HCEC 1CT (cell line): ENCODE measurements at regions not wholly inside any gene's neighbourhood (a gene's known extent, or its start where the extent isn't known, plus 50 kb on each side); places are given as distances from the start of the nearest gene placed in this dataset.
"Not testable (repeated sequence)": the region's sequence is repeated elsewhere in the genome, so short reads cannot be mapped to it uniquely, and the experiment has no call there.

ENCODE experiments used
- DNase-seq: peaks from one replicate; pipeline ENCODE4 v3.0.0-alpha.2; 2017

- no peak for DNase-seq
These were observed 207.3 kb upstream of the MAGEB2 start for GRCh38 chrX:30008031-30008430.

DNA sequence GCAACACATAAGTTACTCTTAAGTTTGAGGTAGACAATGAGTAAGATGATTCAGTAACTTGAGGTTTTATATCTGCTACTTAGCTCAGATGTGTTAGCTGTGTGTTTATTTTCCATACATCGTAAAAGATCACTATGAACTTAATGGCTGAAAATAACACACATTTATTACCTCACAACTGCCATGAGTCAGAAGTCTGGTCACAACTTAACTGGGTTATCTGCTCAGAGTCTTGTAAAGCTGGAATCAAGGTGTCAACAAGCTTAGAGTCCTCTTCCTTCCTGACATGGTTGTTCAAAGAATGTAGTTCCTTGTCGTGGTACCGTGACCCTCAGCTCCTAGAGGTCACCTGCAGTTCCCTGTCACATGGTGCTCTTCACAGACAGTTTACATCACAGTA is 204.9 kb upstream of the MAGEB2 start:
- DNase-seq = no peak

DNA sequence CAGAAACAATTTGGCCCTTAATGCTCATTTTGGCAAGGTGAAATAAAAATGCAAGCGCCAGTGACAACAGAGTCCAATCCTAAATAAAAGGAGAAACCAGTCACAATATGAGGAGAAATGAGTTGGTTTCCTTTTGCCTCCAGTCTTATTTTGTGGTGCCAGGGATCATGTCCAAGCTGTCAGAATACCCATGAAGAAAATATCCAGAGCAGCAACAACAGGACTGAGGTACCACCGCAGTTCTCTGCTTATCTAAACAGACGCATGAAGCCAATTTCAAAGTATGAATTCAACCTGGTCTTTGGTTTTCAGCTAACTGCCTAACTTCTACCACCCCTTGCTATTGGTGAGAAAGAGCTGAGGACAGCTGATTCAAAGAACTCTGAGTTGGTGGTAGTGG is 199.9 kb upstream of the MAGEB2 start:
- DNase-seq = no peak

DNA sequence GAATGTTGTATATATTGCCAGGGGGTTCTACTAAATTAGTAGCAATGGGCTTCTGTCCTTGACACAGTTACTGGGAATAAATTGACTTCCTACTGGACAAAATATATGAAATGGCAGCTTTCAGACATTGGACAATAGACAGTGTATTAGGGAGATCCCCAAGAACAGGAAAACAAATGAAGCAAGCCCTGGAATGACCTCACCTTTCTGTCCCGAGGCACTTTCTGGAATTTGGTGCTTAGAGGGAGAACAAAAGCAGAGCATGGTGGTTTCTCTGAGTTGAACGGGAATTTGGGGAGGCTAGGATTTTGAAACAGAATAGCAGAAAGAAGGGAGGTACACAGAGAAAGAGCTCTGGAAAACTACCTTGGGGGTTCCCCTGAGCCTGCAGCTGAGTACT is 187.7 kb upstream of the MAGEB2 start:
- no peak for DNase-seq

- not testable (repeated sequence) for DNase-seq
These were observed 179.0 kb upstream of the MAGEB2 start for GRCh38 chrX:30036406-30036805.

DNA sequence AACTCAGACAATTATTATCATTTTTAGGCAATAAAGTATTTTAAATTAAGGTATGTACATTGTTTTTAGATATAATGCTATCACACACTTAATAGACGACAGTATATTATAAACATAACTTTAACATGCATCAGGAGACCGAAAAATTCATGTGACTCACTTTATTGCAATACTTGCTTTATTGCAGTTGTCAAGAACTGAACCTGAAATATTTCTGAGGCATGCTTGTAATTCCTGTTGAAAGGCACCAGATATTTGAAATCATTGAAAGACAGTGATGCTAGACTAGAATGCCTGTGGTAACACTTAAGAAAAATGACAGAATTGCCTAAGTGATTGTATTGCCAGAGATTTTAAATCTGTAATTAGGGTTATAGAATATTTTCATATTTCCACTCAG is 175.6 kb upstream of the MAGEB2 start:
- DNase-seq = peak; percentile 52

DNA sequence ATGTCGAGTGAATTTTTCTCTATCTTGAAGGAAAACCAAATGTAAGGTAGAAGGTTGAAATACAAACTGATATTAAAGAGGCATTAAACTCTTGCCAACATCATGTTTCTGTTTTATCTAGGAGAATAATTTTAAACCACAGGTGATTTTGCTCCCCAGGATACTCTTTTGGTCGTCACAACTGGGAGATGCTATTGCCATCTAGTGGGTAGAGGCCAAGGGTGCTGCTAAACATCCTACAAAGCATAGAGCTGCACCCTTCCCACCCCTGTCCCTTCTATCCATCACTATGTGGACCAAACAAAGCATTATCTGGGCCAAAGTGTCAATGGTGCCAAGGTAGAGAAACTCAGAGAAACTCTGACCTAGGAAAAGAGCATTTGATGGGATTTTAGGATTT is 154.6 kb upstream of the MAGEB2 start:
- DNase-seq = peak; percentile 7

DNA sequence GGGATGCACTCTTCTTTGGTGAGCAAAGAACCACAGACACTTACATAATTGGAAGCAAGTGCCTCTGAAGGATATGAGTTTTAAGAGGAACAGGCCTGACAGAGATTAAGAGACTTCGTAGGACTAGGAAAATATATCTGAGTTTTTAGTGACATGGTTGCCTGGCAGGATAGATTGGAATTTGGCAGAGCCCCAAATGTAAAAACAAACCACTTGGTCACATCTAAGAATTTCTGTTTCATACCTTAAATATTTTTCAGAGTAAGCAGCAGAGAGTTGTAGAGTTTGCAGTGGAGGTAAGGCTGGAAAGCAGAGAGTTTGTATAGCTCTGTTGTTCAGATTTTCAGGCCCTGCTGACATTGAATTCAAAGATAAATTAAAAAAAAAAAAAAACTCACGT is 150.1 kb upstream of the MAGEB2 start:
- DNase-seq = peak; percentile 9

DNA sequence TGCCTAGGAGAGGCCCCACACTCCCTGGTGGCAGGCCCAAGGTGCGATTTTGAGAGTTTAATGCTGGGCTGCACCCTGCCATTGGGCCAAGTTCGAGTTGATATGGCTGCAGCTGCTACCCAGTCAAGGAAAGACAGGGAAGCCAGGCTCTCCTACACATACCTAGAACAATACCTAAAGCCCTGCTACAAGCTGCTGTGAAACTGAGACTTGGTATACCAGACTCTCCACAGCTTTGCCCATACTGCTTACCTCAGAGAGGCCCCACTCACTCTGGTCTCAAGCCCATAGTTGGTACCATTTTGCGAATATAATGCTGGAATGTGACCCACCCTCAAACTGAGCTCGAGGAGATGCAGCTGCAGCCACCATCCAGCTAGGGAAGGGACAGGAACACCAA is 147.7 kb upstream of the MAGEB2 start:
- DNase-seq = no peak

- no peak for DNase-seq
These were observed 129.8 kb upstream of the MAGEB2 start for GRCh38 chrX:30085571-30085970.

DNA sequence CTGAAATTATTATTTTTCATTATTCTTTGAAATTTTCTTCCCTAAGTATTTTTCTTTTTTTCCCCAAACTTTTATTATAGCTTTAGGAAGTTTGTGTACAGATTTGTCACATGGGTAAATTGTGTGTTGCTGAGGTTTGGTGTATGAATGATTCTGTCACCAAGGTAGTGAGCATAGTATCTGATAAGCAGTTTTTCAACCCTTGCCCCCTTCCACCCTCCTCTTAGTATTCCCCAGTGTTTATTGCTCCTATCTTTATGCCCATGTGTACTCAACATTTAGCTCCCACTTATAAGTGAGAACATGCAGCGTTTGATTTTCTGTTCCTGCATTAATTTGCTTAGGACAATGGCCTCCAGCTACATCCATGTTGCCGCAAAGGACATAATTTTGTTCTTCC is 103.9 kb upstream of the MAGEB2 start:
- no peak for DNase-seq

- DNase-seq = peak; percentile 47
These were observed 73.4 kb upstream of the MAGEB2 start for GRCh38 chrX:30141966-30142365.

DNA sequence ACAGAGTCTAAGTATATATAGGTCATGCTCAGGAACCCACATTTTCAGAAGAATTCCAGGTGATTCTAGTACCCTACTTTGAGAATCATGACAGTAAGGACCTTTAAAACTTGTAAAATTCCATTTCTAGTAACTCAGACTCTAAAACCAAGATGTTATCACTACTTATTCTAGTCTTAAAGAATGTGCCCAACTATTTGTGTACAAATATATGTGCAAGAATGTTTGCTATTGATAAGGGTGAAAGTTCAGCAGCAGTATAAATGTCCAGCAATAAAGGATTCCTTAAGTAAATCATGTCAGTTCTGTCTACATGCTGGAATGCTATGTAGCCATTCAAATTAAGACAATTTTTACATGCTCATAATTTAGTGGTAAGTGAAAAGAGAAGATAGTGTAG is 71.1 kb upstream of the MAGEB2 start:
- DNase-seq = no peak

DNA sequence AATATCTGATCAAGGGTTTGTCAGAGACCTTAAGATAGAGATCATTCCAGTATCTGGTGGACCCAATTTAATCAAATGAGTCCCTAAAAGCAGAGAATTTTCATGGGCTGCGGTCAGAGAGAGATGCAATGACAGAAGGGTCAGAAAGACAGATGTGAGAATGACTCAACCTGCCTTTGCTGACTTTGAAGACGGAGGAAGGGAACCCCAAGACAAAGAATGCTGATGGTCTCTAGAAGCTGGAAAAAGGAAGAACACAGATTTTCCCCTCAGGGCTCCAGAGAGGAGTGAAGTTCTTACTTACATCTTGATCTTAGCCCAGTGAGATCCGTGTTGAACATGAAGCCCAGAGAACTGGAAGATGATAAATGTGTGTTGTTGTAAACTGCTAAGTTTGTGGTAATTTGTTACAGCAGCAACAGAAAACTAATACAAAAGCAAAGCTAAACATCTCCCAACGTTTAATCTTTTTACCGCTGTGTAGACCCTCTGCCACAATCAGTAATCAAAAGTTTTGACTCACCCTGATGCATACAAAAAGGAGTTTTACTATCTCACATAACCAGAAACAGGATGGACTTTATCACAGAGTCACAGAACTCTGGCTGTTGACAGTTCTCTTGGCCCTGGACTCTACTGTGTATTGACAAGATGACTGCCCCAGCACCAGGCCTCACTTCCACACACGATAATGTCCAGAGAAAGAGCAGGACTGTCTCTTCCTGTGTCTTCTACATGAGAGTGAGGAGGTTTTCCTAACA is 70.2 kb upstream of the MAGEB2 start:
- DNase-seq = no peak

DNA sequence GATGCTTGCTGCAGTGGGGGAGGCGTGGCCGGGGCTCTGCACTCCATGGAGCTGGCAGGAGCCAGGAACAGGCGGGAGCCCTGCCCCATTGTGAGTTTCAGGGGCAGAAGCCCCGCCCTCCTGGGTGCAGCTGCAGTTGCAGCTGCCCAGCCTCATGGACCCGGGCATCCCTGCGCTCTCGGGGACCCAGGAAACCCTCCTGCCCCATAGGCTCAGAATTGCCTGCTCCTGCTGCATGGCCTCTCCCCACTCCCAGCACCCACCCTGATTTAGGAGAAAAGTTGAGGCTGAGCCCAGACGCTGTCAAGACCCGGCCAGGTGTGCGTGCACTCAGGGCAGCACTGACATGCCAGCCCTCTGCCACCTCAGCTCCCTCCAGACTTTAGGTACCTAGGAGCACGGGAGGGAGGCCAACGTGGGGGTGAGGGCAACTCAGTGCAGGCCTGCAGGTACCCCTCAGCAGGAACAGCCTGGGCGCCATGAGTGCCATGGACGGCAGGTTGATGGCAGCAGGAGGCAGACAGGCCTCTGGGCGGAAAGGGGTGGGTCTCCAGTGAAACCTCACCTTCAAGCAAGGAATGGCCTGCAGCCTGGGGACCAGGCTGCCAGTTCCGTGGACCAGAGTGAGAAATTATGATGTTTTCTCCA is 67.2 kb upstream of the MAGEB2 start:
- DNase-seq = no peak

- DNase-seq = not testable (repeated sequence)
These were observed 66.2 kb upstream of the MAGEB2 start for GRCh38 chrX:30149206-30149605.

GRCh38 chrX:30150196-30150895 is 65.0 kb upstream of the MAGEB2 start:
- peak; percentile 20 for DNase-seq

- no peak for DNase-seq
These were observed 63.4 kb upstream of the MAGEB2 start for GRCh38 chrX:30151964-30152363.

DNA sequence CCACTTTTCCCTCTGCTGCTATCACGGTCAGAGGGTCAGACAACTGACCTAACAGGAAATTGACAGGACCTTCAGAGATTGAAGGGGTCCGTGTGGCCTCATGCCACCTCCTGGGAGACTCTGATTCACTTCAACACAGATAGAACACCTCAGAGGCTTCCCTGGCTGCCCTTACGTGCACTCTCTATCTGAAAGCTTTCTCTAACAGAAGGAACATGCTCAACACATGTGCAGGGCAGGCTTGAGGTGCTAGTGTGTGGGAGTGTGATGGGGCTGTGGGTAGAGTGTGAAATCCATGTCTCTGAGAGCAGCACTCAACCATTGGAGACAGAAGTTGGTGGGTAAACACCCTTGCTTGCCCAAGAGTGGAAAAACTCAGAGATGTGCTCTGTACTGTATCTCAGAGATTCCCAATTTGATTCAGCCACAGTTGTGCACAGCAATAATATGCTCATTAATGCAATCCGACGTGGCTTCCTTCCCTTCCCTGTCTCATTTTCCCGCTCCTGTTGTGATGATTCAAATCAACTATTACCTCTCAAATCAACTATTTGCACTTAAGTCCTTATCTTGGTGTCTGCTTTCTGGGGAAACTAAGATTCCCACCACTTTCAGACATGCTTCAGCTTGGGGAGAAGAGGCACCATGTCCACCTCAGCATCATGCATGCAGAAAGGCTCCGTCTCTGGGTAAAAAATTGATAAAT is 62.0 kb upstream of the MAGEB2 start:
- DNase-seq = no peak

GRCh38 chrX:30153881-30154260 is 61.5 kb upstream of the MAGEB2 start:
- DNase-seq = no peak

DNA sequence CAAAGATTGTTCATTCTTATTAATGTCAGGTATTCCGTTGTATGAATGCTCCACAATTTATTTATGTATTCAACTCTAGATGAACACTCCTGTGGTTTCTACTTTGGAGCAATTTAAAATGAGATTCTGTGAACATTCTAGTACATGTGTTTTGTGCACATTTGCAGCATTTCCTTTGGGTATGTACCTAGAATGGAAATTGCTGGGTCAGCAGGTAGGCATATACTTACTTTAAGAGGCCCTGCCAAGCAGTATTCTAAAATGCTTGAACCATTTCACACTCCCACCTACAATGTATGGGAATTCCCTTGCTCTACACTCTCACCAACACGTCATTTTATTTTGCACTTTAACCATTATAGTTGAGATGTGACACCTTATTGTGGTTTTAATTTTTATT is 59.4 kb upstream of the MAGEB2 start:
- no peak for DNase-seq

- peak; percentile 18 for DNase-seq
These were observed 58.3 kb upstream of the MAGEB2 start for GRCh38 chrX:30156880-30157560.

- DNase-seq = peak; percentile 11
These were observed 54.3 kb upstream of the MAGEB2 start for GRCh38 chrX:30161043-30161442.
